ENCODE measurements at regions not wholly inside any gene's neighbourhood (a gene's known extent, or its start where the extent isn't known, plus 50 kb on each side); places are given as distances from the start of the nearest gene placed in this dataset.
"Not testable (repeated sequence)": the region's sequence is repeated elsewhere in the genome, so short reads cannot be mapped to it uniquely, and the experiment has no call there.

DNA sequence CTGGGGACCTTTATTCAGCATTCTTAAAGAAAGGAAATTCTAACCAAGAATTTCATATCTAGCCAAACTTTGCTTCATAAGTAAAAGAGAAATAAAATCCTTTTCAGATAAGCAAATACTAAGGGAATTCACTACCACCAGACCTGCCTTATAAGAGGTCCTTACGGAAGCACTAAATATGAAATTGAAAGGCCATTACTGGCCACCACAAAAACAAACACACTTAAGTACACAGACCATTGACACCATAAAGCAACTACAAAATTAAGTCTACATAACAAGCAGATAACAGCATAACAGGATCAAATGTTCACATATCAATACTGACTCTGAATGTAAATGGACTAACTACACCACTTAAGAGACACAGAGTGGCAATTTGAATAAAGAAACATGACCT lies 361.4 kb upstream of the POU5F2 start:
- DNase-seq (ENCODE audit: low read depth, low spot score), result no peak

DNA sequence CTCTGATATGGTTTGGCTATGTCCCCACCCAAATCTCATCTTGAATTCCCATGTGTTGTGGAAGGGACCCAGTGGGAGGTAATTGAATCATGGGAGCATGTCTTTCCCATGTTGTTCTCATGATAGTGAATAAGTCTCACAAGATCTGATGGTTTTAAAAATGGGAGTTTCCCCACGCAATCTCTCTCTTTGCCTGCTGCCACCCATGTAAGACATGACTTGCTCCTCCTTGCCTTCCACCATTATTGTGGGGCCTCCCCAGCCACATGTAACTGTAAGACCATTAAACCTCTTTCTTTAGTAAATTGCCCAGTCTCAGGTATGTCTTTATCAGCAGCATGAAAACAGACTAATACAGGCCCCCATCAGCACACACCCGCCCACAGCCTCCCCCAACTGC lies 356.0 kb upstream of the POU5F2 start:
- not testable (repeated sequence) for DNase-seq (ENCODE audit: low read depth, low spot score)

DNA sequence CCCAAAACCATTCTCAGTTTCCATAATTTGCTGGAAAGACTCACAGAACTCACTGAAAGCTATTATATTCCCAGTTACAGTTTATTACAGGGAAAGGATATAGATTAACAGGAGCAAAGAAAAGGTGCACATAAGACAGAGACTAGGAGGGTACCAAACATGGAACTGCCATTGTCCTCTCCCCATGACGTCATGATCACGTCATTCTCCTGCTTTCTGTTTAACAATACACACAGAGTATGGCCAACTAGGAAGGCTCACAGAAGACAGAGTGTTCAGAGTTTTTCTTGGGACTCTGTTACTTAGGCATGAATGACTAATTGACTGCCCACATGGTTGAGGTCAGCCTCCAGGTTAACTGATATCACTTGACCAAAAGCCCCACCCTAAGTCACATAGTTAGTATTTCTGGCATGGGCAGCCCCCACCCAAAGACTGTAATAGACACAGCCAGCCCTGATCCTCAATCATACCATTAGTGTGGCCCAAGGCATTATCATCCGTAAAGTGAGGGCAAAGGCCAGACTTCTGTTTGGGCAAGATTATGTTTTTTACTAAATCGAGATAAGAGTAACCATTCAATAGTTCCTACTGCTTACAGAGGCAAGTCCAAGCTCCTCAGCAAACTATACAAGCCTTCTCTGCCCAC lies 353.5 kb upstream of the POU5F2 start:
- DNase-seq (ENCODE audit: low read depth, low spot score), result no peak

DNA sequence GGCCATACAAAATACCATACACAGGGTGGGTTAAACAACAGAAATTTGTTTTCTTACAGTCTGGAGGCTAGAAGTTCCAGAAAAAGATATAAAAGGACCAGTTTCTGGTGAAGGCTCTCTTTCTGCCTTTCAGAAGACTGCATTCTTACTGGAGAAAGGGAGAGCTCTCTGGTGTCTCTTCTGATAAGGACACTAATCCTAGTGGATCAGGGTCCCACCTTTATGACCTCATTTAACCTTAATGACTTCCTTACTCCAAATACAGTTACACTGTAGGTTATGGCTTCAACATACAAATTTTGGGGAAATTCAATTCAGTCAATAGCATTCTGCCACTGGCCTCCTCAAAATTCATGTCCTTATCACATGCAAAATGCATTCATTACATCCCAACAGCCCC lies 351.9 kb upstream of the POU5F2 start:
- no peak for DNase-seq (ENCODE audit: low read depth, low spot score)

DNA sequence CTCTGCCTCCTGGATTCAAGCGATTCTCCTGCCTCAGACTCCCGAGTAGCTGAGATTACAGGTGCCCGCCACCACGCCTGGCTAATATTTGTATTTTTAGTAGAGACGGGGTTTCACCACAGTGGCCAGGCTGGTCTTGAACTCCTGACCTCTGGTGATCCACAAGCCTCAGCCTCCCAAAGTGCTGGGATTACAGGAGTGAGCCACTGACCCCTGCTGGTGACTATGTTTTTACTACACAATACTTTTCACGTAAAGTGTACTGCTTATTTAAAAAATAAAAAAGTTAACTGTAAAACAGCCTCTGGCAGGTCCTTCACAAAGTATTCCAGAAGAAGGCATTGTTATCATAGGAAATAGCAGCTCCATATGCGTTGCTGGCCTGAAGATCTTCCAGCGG lies 345.2 kb upstream of the POU5F2 start:
- DNase-seq (ENCODE audit: low read depth, low spot score), result not testable (repeated sequence)

DNA sequence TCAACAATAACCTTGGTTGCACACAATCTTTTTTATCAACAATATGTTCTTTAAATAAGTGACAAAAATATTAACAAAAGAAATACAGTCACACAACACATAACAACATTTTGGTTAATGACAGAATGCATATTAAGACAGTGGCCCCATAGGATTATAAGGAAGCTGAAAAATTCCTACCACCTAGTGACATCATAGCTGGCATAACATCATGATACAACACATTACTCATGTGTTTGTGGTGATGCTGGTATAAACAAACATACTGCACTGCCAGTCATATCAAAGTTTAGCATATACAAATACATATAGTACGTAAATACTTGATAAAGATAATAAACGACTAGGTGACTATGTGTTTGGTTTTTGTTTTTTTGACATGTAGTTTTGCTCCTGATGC lies 344.8 kb upstream of the POU5F2 start:
- DNase-seq (ENCODE audit: low read depth, low spot score), result no peak

DNA sequence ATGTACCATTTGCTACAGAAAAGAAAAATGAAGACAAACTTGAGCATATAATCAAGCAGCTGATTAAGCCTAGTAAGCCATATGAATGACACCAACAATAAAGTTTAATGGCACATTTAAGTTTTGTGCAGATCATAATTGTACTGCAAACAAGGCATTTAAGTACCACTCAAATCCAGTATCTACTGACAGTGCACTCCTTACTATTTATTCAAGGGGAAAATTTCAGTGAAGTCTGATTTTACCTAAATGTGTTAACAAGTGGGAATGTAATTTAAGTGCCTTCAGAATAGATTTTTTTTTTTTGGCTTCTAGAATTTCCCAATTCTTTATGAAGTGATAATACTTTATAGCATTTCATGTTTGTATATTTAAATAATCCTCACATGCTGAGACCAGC lies 341.0 kb upstream of the POU5F2 start:
- no peak for DNase-seq (ENCODE audit: low read depth, low spot score)

DNA sequence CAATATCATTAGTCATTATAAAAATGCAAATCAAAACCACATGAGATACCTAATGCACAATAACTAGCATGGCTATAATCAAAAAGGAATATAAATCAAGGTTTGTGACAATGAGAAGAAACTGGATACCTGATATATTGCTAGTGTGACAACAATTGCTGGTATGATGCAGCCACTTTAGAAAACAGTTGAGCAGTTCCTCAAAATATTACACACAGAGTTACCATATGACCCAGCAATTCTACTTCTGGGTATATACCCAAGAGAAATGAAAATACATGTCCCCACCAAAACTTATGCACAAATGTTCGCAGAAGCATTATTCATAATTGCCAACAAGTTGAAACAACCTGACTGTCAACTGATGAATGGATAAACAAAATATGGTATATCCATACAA lies 339.7 kb upstream of the POU5F2 start:
- no peak for DNase-seq (ENCODE audit: low read depth, low spot score)

DNA sequence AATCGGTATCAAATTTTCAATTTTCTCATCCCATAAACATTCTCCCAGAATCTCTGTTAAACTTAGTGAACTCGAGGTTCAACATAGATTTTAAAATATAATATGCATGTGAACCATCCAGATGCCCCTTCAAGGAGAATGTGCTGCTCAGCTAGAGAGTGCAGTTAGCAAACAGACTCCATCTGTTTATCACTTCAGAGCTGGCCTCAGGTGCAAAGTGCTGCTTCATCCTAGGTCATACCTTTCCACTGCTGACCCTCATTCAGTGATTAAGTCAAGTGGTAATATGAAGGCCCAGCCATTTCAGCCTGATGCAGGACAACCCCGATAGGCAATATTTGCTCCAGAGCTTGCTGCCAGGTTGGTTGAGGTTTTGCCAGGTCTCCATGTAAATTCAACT lies 339.0 kb upstream of the POU5F2 start:
- DNase-seq (ENCODE audit: low read depth, low spot score), result no peak

DNA sequence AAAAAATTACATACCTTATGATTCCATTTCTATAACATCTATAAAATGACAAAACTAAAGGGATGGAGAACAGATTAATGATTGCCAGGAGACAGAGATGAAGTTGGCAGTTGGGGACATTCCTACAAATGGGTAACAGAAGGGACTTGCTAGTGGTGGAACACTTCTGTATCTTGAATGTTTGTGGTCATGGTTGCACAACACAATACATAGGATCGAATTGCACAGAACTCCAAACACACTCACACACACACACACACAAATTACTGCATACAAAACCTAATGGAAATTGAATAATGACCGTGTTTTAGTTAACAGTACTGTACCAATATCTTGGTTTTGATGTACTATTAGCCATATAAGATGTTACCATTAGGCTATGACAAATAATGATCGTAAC lies 330.7 kb upstream of the POU5F2 start:
- DNase-seq (ENCODE audit: low read depth, low spot score), result no peak

DNA sequence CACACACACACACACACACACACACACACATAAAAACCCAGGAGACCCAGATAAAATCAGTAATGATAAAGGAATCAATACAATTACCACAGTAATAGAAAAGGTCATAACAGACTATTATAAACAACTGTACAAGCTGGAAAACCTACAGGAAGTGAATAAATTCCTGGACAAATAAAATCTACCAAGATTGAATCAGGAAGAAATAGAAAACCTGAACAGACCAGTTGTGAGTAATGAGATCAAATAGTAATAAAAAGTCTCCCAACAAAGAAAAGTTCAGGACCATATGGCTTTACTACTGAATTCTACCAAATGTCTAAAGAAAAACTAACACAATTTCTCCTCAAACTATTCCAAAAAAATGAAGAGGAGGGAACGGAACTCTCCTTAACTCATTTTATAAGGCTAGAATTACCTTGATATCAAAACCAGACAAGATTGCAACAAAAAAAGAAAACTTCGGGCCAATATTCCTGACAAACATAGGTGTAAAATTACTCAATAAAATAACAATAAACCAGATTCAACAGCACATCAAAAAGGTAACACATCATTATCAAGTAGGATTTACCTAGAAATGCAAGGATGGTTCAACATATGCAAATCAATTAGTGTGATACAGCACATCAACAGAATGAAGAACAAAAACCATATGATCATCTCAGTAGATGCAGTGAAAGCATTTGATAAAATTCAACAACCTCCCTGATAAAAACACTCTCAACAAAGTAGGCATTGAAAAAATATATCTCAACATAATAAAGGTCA lies 325.2 kb upstream of the POU5F2 start:
- DNase-seq (ENCODE audit: low read depth, low spot score), result no peak

DNA sequence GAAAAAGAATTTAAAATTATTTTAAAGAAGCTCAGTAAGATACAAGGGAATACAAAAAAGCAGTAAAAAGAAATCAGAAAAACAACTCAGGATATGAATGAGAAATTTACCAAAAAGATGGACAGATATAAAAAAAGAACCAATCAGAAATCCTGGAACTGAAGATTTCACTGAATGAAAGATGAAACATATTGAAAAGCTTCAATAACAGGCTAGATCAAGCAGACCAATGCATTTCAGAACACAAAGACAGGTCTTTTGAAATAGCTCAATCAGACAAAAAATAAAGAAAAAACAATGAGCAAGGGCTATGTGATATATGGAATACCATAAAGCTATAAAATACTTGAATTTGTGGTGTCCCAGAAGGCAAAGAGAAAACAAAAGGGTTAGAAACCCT lies 322.6 kb upstream of the POU5F2 start:
- DNase-seq (ENCODE audit: low read depth, low spot score), result no peak

DNA sequence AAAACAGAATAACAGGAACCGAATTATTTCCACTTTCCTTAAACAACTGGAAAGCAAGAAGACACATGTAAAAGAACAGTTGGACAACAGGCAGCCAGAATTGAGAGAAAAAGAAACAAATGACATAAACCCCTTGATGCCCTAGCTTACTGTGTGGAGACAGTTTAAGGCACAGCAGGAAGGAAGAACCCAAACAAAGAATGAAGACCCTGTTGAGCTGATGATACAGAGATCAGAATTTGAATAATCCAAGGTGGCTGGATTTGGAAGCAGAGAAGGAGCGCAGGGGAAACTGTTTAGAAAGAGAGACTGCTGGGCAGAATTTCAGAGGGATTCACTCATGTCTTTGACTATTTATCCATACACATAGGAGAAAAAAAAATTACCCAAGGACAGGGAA lies 316.3 kb upstream of the POU5F2 start:
- DNase-seq (ENCODE audit: low read depth, low spot score), result no peak

DNA sequence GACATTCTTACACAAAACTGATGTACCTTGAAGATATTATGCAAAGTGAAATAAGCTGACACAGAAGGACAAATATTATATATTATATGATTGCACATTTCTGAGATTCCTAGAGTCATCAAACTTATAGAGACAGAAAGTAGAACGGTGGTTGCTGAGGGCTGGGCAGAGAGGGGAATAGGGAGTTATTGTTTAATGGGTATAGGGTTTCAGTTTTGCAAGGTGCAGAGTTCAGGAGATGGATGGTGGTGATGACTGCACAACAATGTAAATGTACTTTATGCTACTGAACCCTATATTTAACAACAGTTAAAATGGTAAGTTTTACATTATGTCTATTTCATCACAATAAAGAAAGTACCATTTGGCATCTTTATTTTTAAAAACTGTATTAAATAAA lies 315.8 kb upstream of the POU5F2 start:
- DNase-seq (ENCODE audit: low read depth, low spot score), result no peak

DNA sequence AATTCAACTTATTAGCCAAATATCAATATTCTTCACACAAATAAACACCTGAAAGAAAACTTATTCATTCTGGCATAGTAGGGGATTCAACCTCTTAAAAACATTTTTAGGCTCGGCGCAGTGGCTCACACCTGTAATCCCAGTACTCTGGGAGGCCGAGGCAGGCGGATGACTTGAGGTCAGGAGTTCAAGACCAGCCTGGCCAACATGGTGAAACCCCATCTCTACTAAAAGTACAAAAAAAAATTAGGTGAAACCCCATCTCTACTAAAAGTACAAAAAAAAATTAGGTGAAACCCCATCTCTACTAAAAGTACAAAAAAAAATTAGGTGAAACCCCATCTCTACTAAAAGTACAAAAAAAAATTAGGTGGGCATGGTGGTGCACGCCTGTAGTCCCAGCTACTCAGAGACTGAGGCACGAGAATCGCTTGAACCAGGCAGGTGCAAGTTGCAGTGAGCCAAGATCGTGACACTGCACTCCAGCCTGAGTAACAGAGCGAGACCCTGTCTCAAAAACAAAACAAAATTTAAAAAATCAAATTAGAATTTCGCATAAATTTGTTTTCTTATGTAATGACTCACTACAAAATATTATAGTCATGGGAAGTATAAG lies 308.0 kb upstream of the POU5F2 start:
- not testable (repeated sequence) for DNase-seq (ENCODE audit: low read depth, low spot score)

DNA sequence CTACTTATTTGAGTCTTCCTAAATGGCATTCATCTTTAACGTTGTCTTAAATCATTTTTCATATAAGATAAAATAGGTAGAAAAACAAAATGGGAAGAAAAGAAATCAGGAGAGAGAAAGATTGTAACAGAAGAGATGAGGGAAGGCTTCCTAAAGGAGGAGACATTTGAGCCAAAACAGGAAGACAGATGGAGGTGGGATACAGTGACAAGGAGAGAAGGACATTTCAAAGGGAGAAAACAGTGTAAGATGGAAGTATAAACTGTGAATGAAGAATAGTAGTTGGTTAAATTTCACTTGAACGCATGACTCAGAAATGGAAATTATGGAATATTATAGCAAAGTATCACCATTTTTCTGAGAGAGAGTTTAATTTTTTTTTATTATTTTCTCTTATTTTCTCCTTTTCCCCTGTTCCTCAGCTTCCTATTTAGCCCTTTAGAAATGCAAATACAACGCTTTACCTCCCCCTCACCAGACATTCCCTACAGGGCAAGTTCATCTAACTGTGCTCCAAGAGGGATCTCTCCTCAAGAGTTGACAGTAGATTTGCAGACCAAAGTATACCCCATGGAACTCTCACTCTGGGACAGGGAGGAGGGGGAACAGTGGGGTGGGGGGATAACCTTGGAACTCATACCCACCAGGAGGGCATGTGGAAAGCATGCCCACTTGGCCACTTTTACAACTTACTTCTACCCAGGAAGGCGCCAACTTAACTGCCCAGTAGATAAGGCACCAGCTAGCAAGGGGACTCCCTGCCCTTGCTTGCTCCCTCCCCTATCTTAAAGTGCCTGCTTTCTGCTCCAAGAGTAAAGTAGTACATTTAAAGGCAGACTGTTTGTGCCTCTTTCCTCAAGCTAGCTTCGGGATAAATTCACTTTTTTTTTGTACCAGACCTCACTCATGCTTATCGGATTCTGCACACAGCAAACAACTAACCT lies 304.7 kb upstream of the POU5F2 start:
- DNase-seq (ENCODE audit: low read depth, low spot score), result no peak

DNA sequence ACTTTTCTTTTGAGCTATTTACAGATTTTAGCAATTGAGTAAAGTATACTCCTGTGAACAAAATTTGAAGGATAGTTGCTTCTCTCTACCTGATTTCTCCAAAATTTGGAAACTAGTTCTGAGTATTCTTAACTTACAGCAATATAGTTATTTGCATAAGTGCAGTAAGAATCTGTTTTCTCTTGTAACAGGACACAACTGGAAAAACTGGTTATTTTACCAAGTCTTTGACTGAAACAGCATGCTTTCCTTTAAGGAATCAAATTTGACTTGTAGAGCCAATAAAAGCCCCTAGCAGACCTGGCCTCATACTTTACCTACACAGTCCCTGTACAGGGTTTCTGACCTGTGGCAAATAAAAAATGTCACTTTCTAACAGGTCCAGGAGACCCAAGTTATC lies 301.9 kb upstream of the POU5F2 start:
- no peak for DNase-seq (ENCODE audit: low read depth, low spot score)

DNA sequence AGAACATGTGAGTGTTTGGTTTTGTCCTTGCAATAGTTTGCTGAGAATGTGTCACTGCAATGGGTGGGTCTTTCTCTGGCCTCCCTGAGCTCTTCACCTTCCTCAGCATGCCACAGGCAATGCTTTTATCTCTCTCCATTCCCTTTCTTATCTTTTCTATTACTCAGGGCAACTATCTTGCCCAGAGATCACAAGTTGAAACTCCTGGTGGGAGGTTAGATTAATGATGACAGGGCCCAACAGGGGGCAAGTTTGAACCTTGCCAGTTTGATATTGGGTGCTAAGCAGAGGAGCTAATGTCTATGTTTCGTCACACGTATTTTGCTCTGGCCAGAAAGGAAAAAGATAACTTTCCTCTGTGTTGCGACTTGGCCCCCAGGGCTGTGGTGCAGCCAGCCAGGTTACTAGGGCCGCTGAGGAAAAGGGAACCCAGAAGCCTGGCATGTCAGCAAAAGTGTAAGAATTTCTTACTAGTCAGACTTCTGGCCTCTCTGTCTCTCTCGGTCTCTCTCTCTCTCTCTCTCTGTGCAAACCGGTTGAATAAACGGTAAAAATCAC lies 299.3 kb upstream of the POU5F2 start:
- no peak for DNase-seq (ENCODE audit: low read depth, low spot score)

DNA sequence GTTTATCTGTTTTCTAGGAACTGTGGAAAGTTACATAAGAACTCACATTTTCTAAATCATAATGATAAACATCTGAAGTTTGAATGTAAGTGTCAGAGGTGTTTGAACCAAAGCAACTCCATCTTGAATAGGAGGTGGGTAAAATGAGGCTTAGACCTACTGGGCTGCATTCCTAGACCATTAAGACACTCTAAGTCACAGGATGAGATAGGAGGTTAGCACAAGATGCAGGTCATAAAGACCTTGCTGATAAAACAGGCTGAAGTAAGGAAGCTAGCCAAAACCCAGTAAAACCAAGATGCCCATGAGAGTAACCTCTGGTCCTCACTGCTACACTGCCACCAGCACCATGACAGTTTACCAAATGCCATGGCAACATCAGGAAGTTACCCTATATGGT lies 297.7 kb upstream of the POU5F2 start:
- no peak for DNase-seq (ENCODE audit: low read depth, low spot score)

DNA sequence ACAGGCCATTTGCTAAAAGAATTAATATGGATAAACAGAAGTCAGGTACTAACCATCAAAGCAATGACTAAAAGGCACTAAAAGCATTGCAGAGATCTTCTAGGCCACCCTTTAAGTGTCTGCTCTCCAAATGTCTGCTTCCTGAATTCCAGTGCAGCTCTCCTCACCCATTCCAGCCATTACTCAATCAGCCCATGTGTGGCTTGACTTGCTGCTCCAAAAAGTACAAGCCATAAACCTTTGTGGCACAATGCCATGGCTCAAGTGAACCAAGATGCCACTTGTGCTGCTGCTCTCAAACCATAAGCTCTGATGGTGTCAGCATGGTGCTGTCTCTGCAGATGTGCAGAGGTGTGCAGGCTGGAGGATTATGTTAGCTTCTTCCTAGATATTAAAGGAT lies 290.2 kb upstream of the POU5F2 start:
- DNase-seq (ENCODE audit: low read depth, low spot score), result no peak

DNA sequence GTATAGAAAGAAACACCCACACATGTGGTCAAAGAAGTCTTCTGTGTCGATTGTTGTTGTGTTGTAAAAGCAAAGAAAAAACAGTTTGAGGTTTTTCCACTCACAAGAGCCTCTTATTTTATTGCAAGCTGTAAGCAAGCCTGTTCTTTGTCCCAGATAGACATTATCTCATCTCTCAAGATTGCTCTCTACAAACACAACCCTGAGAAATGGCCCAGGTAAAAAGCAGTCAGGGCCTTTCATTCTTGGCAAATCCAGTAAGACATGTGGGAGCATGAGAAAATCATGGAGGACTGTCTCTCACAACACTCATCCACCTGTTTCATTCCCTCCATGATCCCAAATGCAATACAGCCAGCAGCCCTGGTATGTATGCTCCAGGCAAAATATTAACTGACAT lies 286.6 kb upstream of the POU5F2 start:
- no peak for DNase-seq (ENCODE audit: low read depth, low spot score)

DNA sequence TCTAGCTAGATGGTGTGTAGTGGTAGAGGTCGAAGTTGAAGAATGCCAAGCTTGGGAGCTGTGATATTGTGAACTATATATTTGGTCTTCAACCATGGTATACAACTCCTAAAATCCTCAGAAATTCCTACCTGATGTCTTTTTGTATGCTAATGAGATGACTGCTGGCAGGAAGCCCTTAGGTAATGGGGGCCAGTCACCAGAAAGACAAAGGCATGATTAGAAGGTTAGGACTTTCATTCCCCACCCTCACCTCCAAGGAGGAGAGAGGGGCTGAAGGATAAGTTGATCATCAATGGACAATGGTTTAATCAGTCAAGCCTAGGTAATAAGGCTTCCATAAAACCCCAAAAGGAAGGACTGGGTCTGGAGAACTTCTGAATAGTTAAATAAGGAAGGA lies 285.7 kb upstream of the POU5F2 start:
- no peak for DNase-seq (ENCODE audit: low read depth, low spot score)
